GM19035 (cell line): ENCODE measurements at regions not wholly inside any gene's neighbourhood (a gene's known extent, or its start where the extent isn't known, plus 50 kb on each side); places are given as distances from the start of the nearest gene placed in this dataset.
A peak's percentile ranks its signal among the peaks of the same experiment; 100 is the strongest.

Experiments
- ATAC-seq: cut with Tn5 transposase; IDR thresholded peaks from one replicate; pipeline ENCODE4 v1.9.1; 2021; ENCODE audit not compliant: unreplicated experiment

DNA sequence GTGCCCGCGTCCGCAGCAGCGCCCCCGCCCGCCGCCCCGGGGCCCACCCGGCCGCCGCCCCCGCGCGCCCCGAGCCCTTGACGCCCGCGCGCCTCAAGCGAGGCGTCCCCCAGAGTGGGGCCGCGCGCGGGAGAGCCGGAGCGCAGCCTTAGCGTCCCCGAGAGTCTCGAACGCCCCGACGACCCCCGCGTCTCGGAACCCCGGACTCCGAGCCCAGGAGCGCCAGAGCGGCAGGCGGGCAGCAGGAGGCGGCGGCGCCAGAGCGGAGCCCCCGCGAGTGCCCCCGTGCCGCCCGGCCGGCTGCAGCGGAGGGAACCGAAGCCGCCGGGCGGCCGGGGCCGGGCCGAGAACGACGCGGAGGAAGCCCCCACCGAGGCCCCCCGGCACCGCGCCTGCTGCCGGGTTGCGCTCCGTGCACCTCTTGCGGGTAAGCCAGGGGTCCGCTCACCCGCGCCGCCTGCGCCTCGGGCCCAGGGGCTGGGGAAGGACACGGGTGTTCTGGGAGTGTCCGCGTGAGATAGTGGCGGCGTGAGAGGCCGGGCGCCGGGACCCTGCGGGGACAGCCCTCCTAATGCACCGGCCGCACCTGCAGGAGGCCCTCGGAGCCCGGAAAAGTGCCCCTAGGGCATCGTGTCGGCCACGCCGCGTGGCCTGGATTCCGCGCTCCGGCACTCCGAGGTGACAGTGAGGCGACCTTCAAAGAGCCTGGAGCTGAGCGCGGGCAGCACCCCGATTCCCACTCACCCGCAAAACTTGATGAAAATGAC, 52.0 kb upstream of the ULK4 start:
- peak; percentile 19 for ATAC-seq

DNA sequence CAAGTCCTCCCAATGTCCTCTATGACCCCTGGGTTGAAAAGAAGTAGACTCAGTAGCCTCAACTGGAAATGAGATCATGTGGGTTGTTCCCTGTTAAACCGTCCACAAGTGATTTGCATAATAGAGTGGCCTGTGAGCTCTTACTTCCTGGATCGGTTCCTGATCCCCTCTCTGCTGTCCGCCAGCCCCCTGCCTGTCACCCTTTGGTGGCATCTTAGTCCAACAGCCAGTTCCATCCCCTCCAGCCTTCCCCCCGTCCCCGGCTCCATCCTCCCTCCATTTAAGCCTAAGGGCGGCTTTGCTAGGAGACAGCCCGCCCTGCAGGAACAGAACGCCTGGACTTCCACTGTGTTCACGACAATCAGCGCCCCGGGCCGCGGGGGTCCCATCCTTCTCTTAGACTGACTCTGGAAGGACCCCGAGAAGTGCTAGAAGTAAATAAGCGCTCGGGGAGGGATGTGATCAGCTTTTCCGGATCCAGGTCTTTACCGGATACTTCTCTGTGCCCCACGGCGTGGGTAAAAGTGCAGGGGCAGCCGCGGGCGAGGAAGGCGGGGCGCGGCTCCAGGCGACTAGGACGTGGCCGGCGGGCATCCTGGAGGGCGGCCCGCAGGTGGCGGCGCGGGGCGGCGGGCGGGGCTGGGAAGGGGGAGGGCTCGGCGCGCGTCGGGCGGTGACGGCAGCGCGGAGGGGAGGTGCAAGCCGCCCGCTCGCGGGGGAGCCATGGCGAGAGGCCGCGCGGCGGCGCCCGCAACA, 51.2 kb upstream of the ULK4 start:
- peak; percentile 73 for ATAC-seq

DNA sequence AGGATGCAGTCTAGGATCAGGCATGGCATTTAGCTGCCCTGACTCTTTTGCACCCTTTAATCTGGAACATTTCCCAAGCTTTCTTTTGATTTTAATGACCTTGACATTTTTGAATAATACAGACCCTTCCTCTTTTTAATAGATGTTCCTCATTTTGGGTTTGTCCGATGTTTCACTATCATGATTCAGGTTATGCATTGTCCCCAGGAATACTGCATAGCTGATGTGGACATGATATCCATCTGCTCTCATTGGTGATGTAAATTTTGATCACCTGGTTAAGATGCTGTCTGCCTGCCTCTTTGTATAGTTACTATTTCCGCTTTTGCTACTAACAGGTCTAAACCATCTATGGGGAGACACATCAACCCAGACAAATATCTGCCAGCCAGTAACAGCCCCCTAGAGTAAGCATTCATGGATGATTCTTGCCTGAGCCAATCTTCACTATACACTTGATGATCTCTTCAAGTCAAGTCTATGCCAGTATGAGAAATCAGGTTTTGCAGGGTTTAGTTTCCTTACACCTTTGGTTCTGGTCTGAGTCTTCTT, 50.6 kb upstream of the ULK4 start:
- ATAC-seq, result peak; percentile 32
